ENCODE measurements at regions not wholly inside any gene's neighbourhood (a gene's known extent, or its start where the extent isn't known, plus 50 kb on each side); places are given as distances from the start of the nearest gene placed in this dataset.
A peak's percentile ranks its signal among the peaks of the same experiment; 100 is the strongest.
"Not testable (repeated sequence)": the region's sequence is repeated elsewhere in the genome, so short reads cannot be mapped to it uniquely, and the experiment has no call there.

- Mint-ChIP-seq H3K9me3 (no peaks in the 10 kb centered on the region), H3K27me3 (peaks cover 16% of the 10 kb centered on the region), H3K4me1 (no peaks in the 10 kb centered on the region), H3K36me3 (ENCODE audit: low read depth) (no peaks in the 10 kb centered on the region), H3K27ac (no peak overlapping the region), H3K4me3 (peak overlapping the region; percentile 25)
- ATAC-seq (replicated peaks): no peak
These were observed 76.1 kb upstream of the PDSS1 start for GRCh38 chr10:26621243-26621888.

GRCh38 chr10:26621889-26622711 lies 75.4 kb upstream of the PDSS1 start:
- peak; percentile 66 for ATAC-seq (replicated peaks)
- no peaks in the 10 kb centered on the region for H3K9me3 Mint-ChIP-seq
- H3K4me3 Mint-ChIP-seq: peak overlapping the region; percentile 25
- H3K27me3 Mint-ChIP-seq: peaks cover 16% of the 10 kb centered on the region
- no peaks in the 10 kb centered on the region for H3K4me1 Mint-ChIP-seq
- H3K27ac Mint-ChIP-seq: no peak overlapping the region
- H3K36me3 Mint-ChIP-seq (ENCODE audit: low read depth): no peaks in the 10 kb centered on the region

GRCh38 chr10:26622891-26623290 lies 74.6 kb upstream of the PDSS1 start:
- no peaks in the 10 kb centered on the region for H3K4me1 Mint-ChIP-seq
- no peak overlapping the region for H3K27ac Mint-ChIP-seq
- peaks cover 23% of the 10 kb centered on the region for H3K27me3 Mint-ChIP-seq
- no peaks in the 10 kb centered on the region for H3K36me3 Mint-ChIP-seq (ENCODE audit: low read depth)
- no peak for ATAC-seq (replicated peaks)
- H3K9me3 Mint-ChIP-seq: no peaks in the 10 kb centered on the region
- H3K4me3 Mint-ChIP-seq: no peak overlapping the region

- Mint-ChIP-seq H3K27ac (no peak overlapping the region), H3K36me3 (ENCODE audit: low read depth) (no peaks in the 10 kb centered on the region), H3K27me3 (peaks cover 26% of the 10 kb centered on the region), H3K4me3 (no peak overlapping the region), H3K4me1 (no peaks in the 10 kb centered on the region), H3K9me3 (no peaks in the 10 kb centered on the region)
- ATAC-seq (replicated peaks): peak; percentile 26
These were observed 73.5 kb upstream of the PDSS1 start for GRCh38 chr10:26624006-26624405.

- Mint-ChIP-seq H3K9me3 (no peaks in the 10 kb centered on the region), H3K4me3 (no peak overlapping the region), H3K4me1 (no peaks in the 10 kb centered on the region), H3K27ac (no peak overlapping the region), H3K36me3 (ENCODE audit: low read depth) (no peaks in the 10 kb centered on the region), H3K27me3 (peaks cover 32% of the 10 kb centered on the region)
- no peak for ATAC-seq (replicated peaks)
These were observed 71.4 kb upstream of the PDSS1 start for GRCh38 chr10:26626066-26626465.

GRCh38 chr10:26627324-26627723 lies 70.2 kb upstream of the PDSS1 start:
- Mint-ChIP-seq H3K9me3 (no peaks in the 10 kb centered on the region), H3K27ac (no peak overlapping the region), H3K27me3 (peaks cover 35% of the 10 kb centered on the region), H3K4me3 (no peak overlapping the region), H3K36me3 (ENCODE audit: low read depth) (no peaks in the 10 kb centered on the region), H3K4me1 (no peaks in the 10 kb centered on the region)
- ATAC-seq (replicated peaks): no peak

- Mint-ChIP-seq H3K4me1 (no peaks in the 10 kb centered on the region), H3K4me3 (no peak overlapping the region), H3K36me3 (ENCODE audit: low read depth) (no peaks in the 10 kb centered on the region), H3K27ac (no peak overlapping the region), H3K27me3 (peaks cover 35% of the 10 kb centered on the region), H3K9me3 (no peaks in the 10 kb centered on the region)
- ATAC-seq (replicated peaks): peak; percentile 46
These were observed 69.1 kb upstream of the PDSS1 start for GRCh38 chr10:26628395-26628794.

- not testable (repeated sequence) for H3K9me3 Mint-ChIP-seq; H3K4me1 Mint-ChIP-seq; ATAC-seq (replicated peaks); H3K27ac Mint-ChIP-seq; H3K36me3 Mint-ChIP-seq (ENCODE audit: low read depth); H3K4me3 Mint-ChIP-seq
- peaks cover 22% of the 10 kb centered on the region for H3K27me3 Mint-ChIP-seq
These were observed 65.3 kb upstream of the PDSS1 start for GRCh38 chr10:26632171-26632570.

GRCh38 chr10:26634111-26634510 lies 63.4 kb upstream of the PDSS1 start:
- not testable (repeated sequence) for H3K36me3 Mint-ChIP-seq (ENCODE audit: low read depth); H3K4me3 Mint-ChIP-seq; H3K27ac Mint-ChIP-seq; H3K4me1 Mint-ChIP-seq; H3K9me3 Mint-ChIP-seq; ATAC-seq (replicated peaks)
- peaks cover 12% of the 10 kb centered on the region for H3K27me3 Mint-ChIP-seq

- no peaks in the 10 kb centered on the region for H3K4me1 Mint-ChIP-seq
- no peaks in the 10 kb centered on the region for H3K9me3 Mint-ChIP-seq
- H3K36me3 Mint-ChIP-seq (ENCODE audit: low read depth): no peaks in the 10 kb centered on the region
- H3K27me3 Mint-ChIP-seq: peaks cover 3% of the 10 kb centered on the region
- ATAC-seq (replicated peaks): no peak
- H3K4me3 Mint-ChIP-seq: no peak overlapping the region
- no peak overlapping the region for H3K27ac Mint-ChIP-seq
These were observed 59.8 kb upstream of the PDSS1 start for GRCh38 chr10:26637521-26638275.

- H3K27me3 Mint-ChIP-seq: peaks cover 3% of the 10 kb centered on the region
- no peaks in the 10 kb centered on the region for H3K4me1 Mint-ChIP-seq
- H3K4me3 Mint-ChIP-seq: no peak overlapping the region
- no peaks in the 10 kb centered on the region for H3K9me3 Mint-ChIP-seq
- no peak overlapping the region for H3K27ac Mint-ChIP-seq
- no peak for ATAC-seq (replicated peaks)
- H3K36me3 Mint-ChIP-seq (ENCODE audit: low read depth): no peaks in the 10 kb centered on the region
These were observed 57.1 kb upstream of the PDSS1 start for GRCh38 chr10:26640391-26640790.

GRCh38 chr10:26642896-26643653 lies 54.4 kb upstream of the PDSS1 start:
- no peak for ATAC-seq (replicated peaks)
- Mint-ChIP-seq H3K36me3 (ENCODE audit: low read depth) (no peaks in the 10 kb centered on the region), H3K4me1 (no peaks in the 10 kb centered on the region), H3K9me3 (no peaks in the 10 kb centered on the region), H3K27me3 (no peaks in the 10 kb centered on the region), H3K27ac (no peak overlapping the region), H3K4me3 (no peak overlapping the region)

GRCh38 chr10:26647602-26648244 lies 49.8 kb upstream of the PDSS1 start:
- no peaks in the 10 kb centered on the region for H3K4me1 Mint-ChIP-seq
- ATAC-seq (replicated peaks): no peak

More at GRCh38 chr10:26647602-26648244, 49.8 kb upstream of the PDSS1 start:
- no peaks in the 10 kb centered on the region for H3K36me3 Mint-ChIP-seq (ENCODE audit: low read depth)
- H3K9me3 Mint-ChIP-seq: no peaks in the 10 kb centered on the region
- peaks cover 3% of the 10 kb centered on the region for H3K27me3 Mint-ChIP-seq
- no peak overlapping the region for H3K4me3 Mint-ChIP-seq
- H3K27ac Mint-ChIP-seq: no peak overlapping the region

All from activated T-helper 17 cell treated with anti-CD3 and anti-CD28 coated beads, Interleukin-2, amount 50 U/mL, for 72 hours (primary cell).